ENCODE measurements at regions not wholly inside any gene's neighbourhood (a gene's known extent, or its start where the extent isn't known, plus 50 kb on each side); places are given as distances from the start of the nearest gene placed in this dataset.

DNA sequence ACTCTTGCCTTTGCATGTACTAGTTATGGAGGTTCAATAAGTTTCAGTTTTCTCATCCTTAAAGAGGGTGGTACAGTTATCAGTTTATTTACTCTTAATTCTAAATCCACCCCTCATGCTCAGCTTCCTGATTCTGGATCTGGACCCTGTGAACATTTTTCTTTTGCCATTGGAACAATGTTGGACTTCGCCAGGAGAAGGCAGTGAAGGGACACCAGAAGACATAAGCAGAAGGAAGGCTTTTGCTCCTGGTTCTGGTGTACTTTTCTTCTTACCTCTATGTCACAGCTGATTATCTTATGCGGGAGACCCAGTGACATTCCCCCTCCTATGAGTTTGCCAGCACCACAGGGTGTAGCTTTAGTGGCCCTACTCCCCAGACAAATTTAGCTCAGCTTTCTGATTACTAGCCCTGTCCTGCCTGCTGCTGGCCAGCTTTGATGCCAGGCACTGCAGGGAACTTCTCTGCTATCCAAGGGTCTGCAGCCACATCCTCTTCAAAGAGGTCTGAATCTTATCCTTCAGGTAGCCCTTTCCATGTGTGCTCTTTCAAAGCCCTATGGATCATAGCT is 466.3 kb upstream of the EPHA3 start:
- DNase-seq = no peak
- no peaks in the 10 kb centered on the region for H3K4me1 ChIP-seq
- TF ChIP-seq, protein P1, sequence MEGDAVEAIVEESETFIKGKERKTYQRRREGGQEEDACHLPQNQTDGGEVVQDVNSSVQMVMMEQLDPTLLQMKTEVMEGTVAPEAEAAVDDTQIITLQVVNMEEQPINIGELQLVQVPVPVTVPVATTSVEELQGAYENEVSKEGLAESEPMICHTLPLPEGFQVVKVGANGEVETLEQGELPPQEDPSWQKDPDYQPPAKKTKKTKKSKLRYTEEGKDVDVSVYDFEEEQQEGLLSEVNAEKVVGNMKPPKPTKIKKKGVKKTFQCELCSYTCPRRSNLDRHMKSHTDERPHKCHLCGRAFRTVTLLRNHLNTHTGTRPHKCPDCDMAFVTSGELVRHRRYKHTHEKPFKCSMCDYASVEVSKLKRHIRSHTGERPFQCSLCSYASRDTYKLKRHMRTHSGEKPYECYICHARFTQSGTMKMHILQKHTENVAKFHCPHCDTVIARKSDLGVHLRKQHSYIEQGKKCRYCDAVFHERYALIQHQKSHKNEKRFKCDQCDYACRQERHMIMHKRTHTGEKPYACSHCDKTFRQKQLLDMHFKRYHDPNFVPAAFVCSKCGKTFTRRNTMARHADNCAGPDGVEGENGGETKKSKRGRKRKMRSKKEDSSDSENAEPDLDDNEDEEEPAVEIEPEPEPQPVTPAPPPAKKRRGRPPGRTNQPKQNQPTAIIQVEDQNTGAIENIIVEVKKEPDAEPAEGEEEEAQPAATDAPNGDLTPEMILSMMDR (IDR thresholded peaks at IDR 0.05) = no peak
- no peak overlapping the region for H3K4me3 ChIP-seq
- H3K27ac ChIP-seq = no peak overlapping the region
- ATAC-seq = no peak
- no peaks in the 10 kb centered on the region for H3K36me3 ChIP-seq
- H3K9me3 ChIP-seq = no peaks in the 10 kb centered on the region
- intact Hi-C loops (cut with DNase I) = no loop called here
- no peaks in the 10 kb centered on the region for H3K27me3 ChIP-seq

DNA sequence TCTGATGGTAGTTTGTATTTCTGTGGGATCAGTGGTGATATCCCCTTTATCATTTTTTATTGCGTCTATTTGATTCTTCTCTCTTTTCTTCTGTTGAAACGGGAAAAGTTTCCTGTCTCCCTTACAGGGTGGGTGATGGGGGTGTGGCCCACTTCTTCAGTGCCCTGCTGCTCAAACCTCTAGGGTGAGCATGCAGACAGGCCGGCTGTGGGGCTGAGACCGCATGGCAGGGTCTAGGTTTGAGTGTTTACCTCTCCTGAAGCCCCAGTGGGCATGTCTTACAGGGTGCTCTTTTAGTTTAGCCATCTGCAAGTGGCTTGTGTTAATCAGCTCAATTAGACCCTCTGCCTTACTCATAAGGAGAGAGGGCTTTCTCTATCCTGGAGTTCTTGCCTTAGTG is 450.0 kb upstream of the EPHA3 start:
- no peaks in the 10 kb centered on the region for H3K9me3 ChIP-seq
- TF ChIP-seq, protein P1 (IDR thresholded peaks at IDR 0.05) = no peak
- no peak for DNase-seq
- intact Hi-C loops (cut with DNase I) = no loop called here
- no peaks in the 10 kb centered on the region for H3K27me3 ChIP-seq
- H3K36me3 ChIP-seq = no peaks in the 10 kb centered on the region
- no peak overlapping the region for H3K4me3 ChIP-seq
- no peak overlapping the region for H3K27ac ChIP-seq
- no peaks in the 10 kb centered on the region for H3K4me1 ChIP-seq
- no peak for ATAC-seq

DNA sequence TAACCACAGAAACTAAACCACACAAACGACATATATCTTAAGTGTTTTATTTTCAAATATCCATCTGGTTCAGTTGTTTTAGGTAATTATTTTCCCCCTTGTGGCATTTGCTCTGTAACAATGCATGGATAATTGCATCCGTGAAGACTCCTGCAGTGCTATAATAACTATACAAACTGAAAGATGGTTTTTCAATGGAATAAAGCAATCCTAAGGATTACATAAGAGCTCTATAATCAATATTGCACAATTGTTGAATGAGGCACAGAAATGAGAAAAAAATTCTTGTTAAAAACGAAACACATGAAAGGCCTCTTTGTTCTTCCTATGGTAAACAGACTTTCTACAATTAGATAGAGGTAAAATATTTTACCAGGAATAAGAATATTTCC is 446.0 kb upstream of the EPHA3 start:
- Histone ChIP-seq H3K9me3 (no peaks in the 10 kb centered on the region), H3K36me3 (no peaks in the 10 kb centered on the region), H3K4me3 (no peak overlapping the region), H3K27ac (no peak overlapping the region), H3K4me1 (no peaks in the 10 kb centered on the region), H3K27me3 (no peaks in the 10 kb centered on the region)
- TF ChIP-seq, protein P1 (IDR thresholded peaks at IDR 0.05) = no peak
- DNase-seq (no peak), ATAC-seq (no peak)
- intact Hi-C loops (cut with DNase I) = no loop called here

DNA sequence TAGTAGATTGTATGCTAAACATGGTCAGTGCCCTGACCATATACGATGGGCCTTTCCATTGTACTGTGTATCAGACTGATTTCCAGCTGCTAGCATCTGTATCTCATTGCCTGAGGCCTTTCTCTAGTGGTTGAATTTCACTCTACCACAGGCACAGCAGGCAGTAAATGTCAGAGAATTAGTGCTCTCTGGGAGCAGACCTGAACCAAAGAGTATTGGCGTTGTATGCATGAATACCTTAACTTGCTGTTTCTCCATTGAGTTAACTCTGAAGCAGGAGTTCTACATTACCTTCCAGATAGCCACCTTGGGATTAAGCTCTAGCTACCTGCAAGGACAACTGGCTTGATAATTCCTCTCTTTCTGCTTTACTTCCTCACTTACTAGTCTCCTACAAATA is 439.2 kb upstream of the EPHA3 start:
- no peak overlapping the region for H3K4me3 ChIP-seq
- DNase-seq = no peak

DNA sequence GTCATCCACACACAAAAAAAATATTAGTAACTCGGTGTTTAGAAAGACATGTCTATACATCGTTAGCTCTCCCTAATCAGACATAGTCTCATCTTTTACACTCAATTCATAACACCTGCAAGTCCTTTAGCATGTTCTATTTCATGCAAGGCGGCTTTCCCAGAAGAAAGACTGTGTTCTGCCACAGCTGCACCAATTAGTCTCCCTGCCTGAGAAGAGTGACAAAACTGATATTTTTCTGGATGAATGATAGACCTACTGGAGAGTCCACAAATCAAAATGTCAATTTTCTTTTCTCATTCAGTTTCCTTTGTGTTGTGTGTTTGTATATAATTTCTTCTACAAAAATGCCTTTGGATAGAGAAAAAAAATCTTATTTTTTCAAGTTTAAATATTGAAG is 435.8 kb upstream of the EPHA3 start:
- no peak for ATAC-seq
- intact Hi-C loops (cut with DNase I) = no loop called here

More for the DNA sequence above, 439.2 kb upstream of the EPHA3 start:
- Histone ChIP-seq H3K9me3 (no peaks in the 10 kb centered on the region), H3K27me3 (no peaks in the 10 kb centered on the region), H3K27ac (no peak overlapping the region), H3K36me3 (no peaks in the 10 kb centered on the region), H3K4me1 (no peaks in the 10 kb centered on the region)
- intact Hi-C loops (cut with DNase I) = no loop called here
- TF ChIP-seq, protein P1 (IDR thresholded peaks at IDR 0.05) = no peak
- ATAC-seq = no peak

More for the DNA sequence above, 435.8 kb upstream of the EPHA3 start:
- Histone ChIP-seq H3K27me3 (no peaks in the 10 kb centered on the region), H3K9me3 (no peaks in the 10 kb centered on the region), H3K36me3 (no peaks in the 10 kb centered on the region), H3K4me3 (no peak overlapping the region), H3K4me1 (no peaks in the 10 kb centered on the region), H3K27ac (no peak overlapping the region)
- TF ChIP-seq, protein P1 (IDR thresholded peaks at IDR 0.05) = no peak
- DNase-seq = no peak
